Fibroblast of lung (primary cell): ENCODE measurements at regions not wholly inside any gene's neighbourhood (a gene's known extent, or its start where the extent isn't known, plus 50 kb on each side); places are given as distances from the start of the nearest gene placed in this dataset.

ENCODE experiments used
- CTCF ChIP-seq, 2 donors: IDR thresholded peaks in 1 of 2; conservative IDR thresholded peaks in 1 of 2; 1 replicate in 1 of 2; 2 replicates in 1 of 2; pipeline ENCODE4 v1.5.1; 2011 to 2012; ENCODE audit warnings: low read length in 2 of 2, control low read depth in 1 of 2, inconsistent platforms in 1 of 2, low read depth in 1 of 2, mild to moderate bottlenecking in 1 of 2
- EZH2 ChIP-seq: IDR thresholded peaks from 2 replicates; pipeline ENCODE4 v1.5.1; 2012; ENCODE audit warnings: low read length, control low read depth, mild to moderate bottlenecking; ENCODE audit errors: missing control alignments

- TF ChIP-seq CTCF (conservative IDR thresholded peaks at IDR 0.05 in 1 of 2, IDR thresholded peaks at IDR 0.05 in 1 of 2; ENCODE audit: low read depth in 1 of 2, low read length in 2 of 2) (no peak), EZH2 (no peak)
These were observed 112.6 kb downstream of the C11orf91 start for GRCh38 chr11:33588056-33588455.
